GM18498 (cell line): ENCODE measurements at regions not wholly inside any gene's neighbourhood (a gene's known extent, or its start where the extent isn't known, plus 50 kb on each side); places are given as distances from the start of the nearest gene placed in this dataset.

Experiments used
- ATAC-seq: cut with Tn5 transposase; IDR thresholded peaks from one replicate; pipeline ENCODE4 v1.9.1; 2021; ENCODE audit warnings: mild to moderate bottlenecking, moderate library complexity; ENCODE audit not compliant: unreplicated experiment

GRCh38 chr21:32135401-32136363, 143.2 kb downstream of the MIS18A start:
- peak; percentile 82 for ATAC-seq

GRCh38 chr21:32134441-32135130, 144.3 kb downstream of the MIS18A start:
- no peak for ATAC-seq

- no peak for ATAC-seq
Measured at GRCh38 chr21:32132881-32133280, 146.0 kb downstream of the MIS18A start.

- ATAC-seq, result no peak
Measured at GRCh38 chr21:32132409-32132808, 146.4 kb downstream of the MIS18A start.

- no peak for ATAC-seq
Measured at GRCh38 chr21:32131960-32132359, 146.9 kb downstream of the MIS18A start.

- ATAC-seq, result no peak
Measured at GRCh38 chr21:32131164-32131563, 147.7 kb downstream of the MIS18A start.

- no peak for ATAC-seq
Measured at GRCh38 chr21:32130031-32130891, 148.6 kb downstream of the MIS18A start.

- ATAC-seq, result no peak
Measured at GRCh38 chr21:32127081-32127480, 151.8 kb downstream of the MIS18A start.

- no peak for ATAC-seq
Measured at GRCh38 chr21:32122082-32122481, 156.8 kb downstream of the MIS18A start.

GRCh38 chr21:32120230-32120629, 158.6 kb downstream of the MIS18A start:
- ATAC-seq, result no peak

GRCh38 chr21:32119811-32120210, 159.0 kb downstream of the MIS18A start:
- ATAC-seq, result no peak

GRCh38 chr21:32119389-32119788, 159.5 kb downstream of the MIS18A start:
- ATAC-seq, result no peak

GRCh38 chr21:32114419-32115035, 164.3 kb downstream of the MIS18A start:
- ATAC-seq, result no peak

GRCh38 chr21:32113486-32113885, 165.4 kb downstream of the MIS18A start:
- ATAC-seq, result no peak

- ATAC-seq, result no peak
Measured at GRCh38 chr21:32112195-32112594, 166.7 kb downstream of the MIS18A start.

GRCh38 chr21:32108566-32108965, 170.3 kb downstream of the MIS18A start:
- ATAC-seq, result no peak

GRCh38 chr21:32103361-32103760, 175.5 kb downstream of the MIS18A start:
- no peak for ATAC-seq

- ATAC-seq, result no peak
Measured at GRCh38 chr21:32102426-32102825, 176.4 kb downstream of the MIS18A start.

GRCh38 chr21:32101277-32101676, 177.6 kb downstream of the MIS18A start:
- ATAC-seq, result no peak

- no peak for ATAC-seq
Measured at GRCh38 chr21:32100423-32100822, 178.4 kb downstream of the MIS18A start.
